Spleen (tissue), 11 donors: ENCODE measurements at regions not wholly inside any gene's neighbourhood (a gene's known extent, or its start where the extent isn't known, plus 50 kb on each side); places are given as distances from the start of the nearest gene placed in this dataset.

ENCODE experiments used
- DNase-seq: peaks from one replicate; pipeline ENCODE4 v3.0.0-alpha.2; 2020
- H3K27ac ChIP-seq, 8 donors: fragments of 200-600 bp; sonication (generic) in 7 of 8; 1 replicate in 4 of 8; 2 replicates in 4 of 8; pipeline versions ENCODE4 v1.5.0 to v1.8.0; 2016 to 2021; ENCODE audit warnings: inconsistent platforms in 4 of 8, mild to moderate bottlenecking in 4 of 8, moderate library complexity in 1 of 8
- H3K27me3 ChIP-seq, 7 donors: fragments of 200-600 bp; sonication (generic) in 6 of 7; replicated peaks in 1 of 7; 1 replicate in 4 of 7; 2 replicates in 3 of 7; pipeline versions ENCODE4 v1.5.0 to v1.8.0; 2016 to 2021; ENCODE audit warnings: inconsistent platforms in 3 of 7, mild to moderate bottlenecking in 1 of 7
- H3K36me3 ChIP-seq, 6 donors: fragments of 200-600 bp; sonication (generic) in 5 of 6; 1 replicate in 4 of 6; 2 replicates in 2 of 6; pipeline versions ENCODE4 v1.5.0 to v1.8.0; 2016 to 2021; ENCODE audit warnings: inconsistent platforms in 2 of 6
- H3K4me1 ChIP-seq, 6 donors: fragments of 200-600 bp; sonication (generic) in 5 of 6; 1 replicate in 3 of 6; 2 replicates in 3 of 6; pipeline versions ENCODE4 v1.5.0 to v1.8.0; 2016 to 2021; ENCODE audit warnings: inconsistent platforms in 3 of 6
- H3K4me3 ChIP-seq, 8 donors: fragments of 200-600 bp; sonication (generic) in 7 of 8; 1 replicate in 4 of 8; 2 replicates in 4 of 8; pipeline versions ENCODE4 v1.5.0 to v1.8.0; 2016 to 2021; ENCODE audit warnings: inconsistent platforms in 4 of 8, mild to moderate bottlenecking in 4 of 8, moderate library complexity in 2 of 8
- H3K9me3 ChIP-seq, 8 donors: fragments of 200-600 bp; sonication (generic) in 7 of 8; 1 replicate in 4 of 8; 2 replicates in 4 of 8; pipeline versions ENCODE4 v1.5.0 to v1.8.0; 2016 to 2021; ENCODE audit warnings: inconsistent platforms in 4 of 8
- CTCF ChIP-seq, 11 experiments: fragments of 200-600 bp in 7 of 11; fragments of 450-650 bp in 4 of 11; sonication (generic) in 4 of 11; IDR thresholded peaks in 8 of 11; conservative IDR thresholded peaks in 3 of 11; 1 replicate in 7 of 11; 2 replicates in 4 of 11; pipeline versions ENCODE4 v1.4.0 to v1.8.0; 2016 to 2021; ENCODE audit warnings: antibody characterized with exemption in 11 of 11, inconsistent platforms in 4 of 11, mild to moderate bottlenecking in 1 of 11
- POLR2A ChIP-seq, 3 donors: fragments of 450-650 bp; IDR thresholded peaks; one replicate each; pipeline ENCODE4 v1.5.1; 2017; ENCODE audit warnings: antibody characterized with exemption in 3 of 3, mild to moderate bottlenecking in 1 of 3
- POLR2AphosphoS5 ChIP-seq, 3 donors: sonication (generic); formaldehyde crosslinking; IDR thresholded peaks; one replicate each; pipeline ENCODE4 v1.5.1; 2017; ENCODE audit warnings: antibody characterized with exemption in 3 of 3
- WGBS, 5 donors: extraction: QIAGEN DNeasy Blood & Tissue Kit in 3 of 5; methylation state at CpG; one replicate each; pipeline versions ENCODE4 v1.1.5 to v1.1.7; 2013 to 2018; 5-methylcytosine and 5-hydroxymethylcytosine counted together
- intact Hi-C: fragments of 100-400 bp; cut with DNase I; formaldehyde crosslinking; loops from one replicate; pipeline ENCODE4 v1.15.0; 2023; ENCODE audit warnings: low total_unique reads
- donor health status: healthy with polysubstance abuse.
- donor health status: DM: no; HTN: no; CAD: no; lungs with moderate emphysema.
- donor health status: DM: no; HTN: no; CAD: no.
- donor health status: Bipolar disorder and iron deficiency.
- donor health status: healthy.
- donor health status: DM: no; HTN: no; CAD: no.
- donor health status: DM: yes; HTN: yes; CAD: no.

DNA sequence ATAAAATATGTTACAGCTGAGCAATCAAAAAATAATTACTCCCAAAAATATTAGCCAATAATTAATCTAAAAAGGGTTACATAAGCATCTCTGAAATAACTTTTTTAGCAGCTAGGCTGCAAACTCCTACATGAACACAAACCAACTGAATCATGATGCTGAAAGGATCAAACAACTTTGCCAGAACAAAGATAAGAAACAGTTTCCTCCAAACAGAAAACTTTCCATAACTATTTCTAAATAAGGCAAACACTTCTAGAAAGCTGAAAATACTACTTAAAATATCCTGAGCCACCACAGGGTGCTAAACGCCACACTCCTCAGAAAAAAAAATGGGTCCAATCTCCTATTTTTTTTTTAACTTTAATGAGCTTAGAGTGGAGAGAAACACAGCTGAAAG is 68.6 kb upstream of the ARHGAP32 start:
- intact Hi-C loops, result no loop called here
- Histone ChIP-seq H3K36me3 (no peaks in the 10 kb centered on the region), H3K27ac (no peak overlapping the region), H3K4me1 (peaks cover 0 to 9% (median 0%) of the 10 kb centered on the region in 6 donors), H3K27me3 (no peaks in the 10 kb centered on the region), H3K4me3 (no peak overlapping the region), H3K9me3 (no peaks in the 10 kb centered on the region)
- 41 to 58% (median 50%) methylated on average over 1 of the region's 1 CpG for WGBS, 5 donors
- TF ChIP-seq POLR2A (IDR thresholded peaks at IDR 0.05), result no peak
- no peak for TF ChIP-seq POLR2AphosphoS5 (IDR thresholded peaks at IDR 0.05)
- no peak for TF ChIP-seq CTCF (IDR thresholded peaks at IDR 0.05 in 8 of 11, conservative IDR thresholded peaks at IDR 0.05 in 3 of 11)
- DNase-seq, result no peak

DNA sequence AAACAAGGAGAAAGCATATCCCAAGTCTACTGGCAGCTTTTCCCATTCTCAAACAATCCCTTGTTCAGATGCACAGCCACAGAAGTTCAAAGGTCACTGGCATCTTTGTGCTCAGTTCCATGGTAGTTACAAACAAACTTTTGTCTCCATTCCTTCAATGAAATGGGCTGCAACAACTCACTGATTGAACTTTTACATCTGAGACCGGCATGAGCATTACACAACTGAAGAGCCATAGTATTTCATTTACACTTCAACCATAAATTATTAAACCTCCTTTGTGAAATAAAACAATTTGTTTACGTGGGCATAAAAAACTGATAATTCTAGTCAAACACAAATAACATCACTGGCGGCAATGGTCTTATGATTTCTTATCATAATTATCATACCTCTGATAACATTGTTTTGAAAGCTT is 67.8 kb upstream of the ARHGAP32 start:
- intact Hi-C loops, result no loop called here
- 88 to 95% (median 93%) methylated on average over 3 of the region's 3 CpGs for WGBS, 5 donors
- no peak overlapping the region for H3K4me3 ChIP-seq
- H3K27ac ChIP-seq, result no peak overlapping the region
- no peaks in the 10 kb centered on the region for H3K27me3 ChIP-seq
- DNase-seq, result no peak
- no peaks in the 10 kb centered on the region for H3K9me3 ChIP-seq
- no peaks in the 10 kb centered on the region for H3K36me3 ChIP-seq
- peaks cover 0 to 9% (median 0%) of the 10 kb centered on the region in 6 donors for H3K4me1 ChIP-seq
- TF ChIP-seq CTCF (IDR thresholded peaks at IDR 0.05 in 8 of 11, conservative IDR thresholded peaks at IDR 0.05 in 3 of 11), result no peak
- TF ChIP-seq POLR2A (IDR thresholded peaks at IDR 0.05), result no peak
- no peak for TF ChIP-seq POLR2AphosphoS5 (IDR thresholded peaks at IDR 0.05)

DNA sequence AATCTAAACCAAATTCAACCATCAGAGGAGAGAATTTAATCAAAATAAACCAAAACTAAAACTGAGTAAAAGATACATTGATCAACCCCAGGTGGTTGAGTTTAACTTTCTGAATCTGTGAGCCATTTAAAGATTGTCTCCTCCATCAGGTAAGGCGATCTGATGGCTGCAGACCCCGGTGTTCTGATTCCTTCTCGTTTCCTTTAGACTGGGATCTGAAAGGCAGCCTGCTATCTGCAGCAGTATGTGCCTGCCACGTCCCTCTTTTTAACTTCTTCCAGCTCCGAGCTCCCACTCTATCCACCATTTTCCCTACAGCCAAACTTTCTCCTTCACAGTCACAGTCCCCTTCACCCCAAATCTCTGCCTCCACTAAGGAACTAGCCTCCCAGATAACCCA is 66.1 kb upstream of the ARHGAP32 start:
- no peak overlapping the region for H3K27ac ChIP-seq
- no peak overlapping the region for H3K4me3 ChIP-seq
- no peaks in the 10 kb centered on the region for H3K27me3 ChIP-seq
- no peak for TF ChIP-seq POLR2A (IDR thresholded peaks at IDR 0.05)
- no peak for TF ChIP-seq POLR2AphosphoS5 (IDR thresholded peaks at IDR 0.05)
- no peak for TF ChIP-seq CTCF (IDR thresholded peaks at IDR 0.05 in 8 of 11, conservative IDR thresholded peaks at IDR 0.05 in 3 of 11)
- H3K9me3 ChIP-seq, result no peaks in the 10 kb centered on the region
- intact Hi-C loops, result no loop called here
- no peak for DNase-seq
- 68 to 77% (median 76%) methylated on average over 5 of the region's 5 CpGs for WGBS, 5 donors
- peaks cover 0 to 9% (median 0%) of the 10 kb centered on the region in 6 donors for H3K4me1 ChIP-seq
- no peaks in the 10 kb centered on the region for H3K36me3 ChIP-seq

DNA sequence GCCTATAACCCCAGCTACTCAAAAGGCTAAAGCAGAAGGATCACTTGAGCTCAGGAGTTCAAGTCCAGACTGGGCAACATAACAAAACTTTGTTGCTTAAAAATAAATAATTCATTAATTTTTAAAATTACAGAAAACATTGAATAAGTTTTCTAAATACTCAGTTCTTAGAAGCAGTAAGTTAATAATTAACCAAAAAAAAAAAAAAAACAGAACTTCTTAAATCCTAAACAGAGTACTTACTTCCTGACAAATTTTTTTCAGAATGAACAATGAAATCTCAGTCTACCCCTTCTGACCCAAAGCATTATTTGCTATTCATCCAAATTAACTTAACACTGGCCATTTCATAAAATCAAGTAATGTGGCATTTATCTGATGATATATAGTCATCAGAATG is 65.4 kb upstream of the ARHGAP32 start:
- TF ChIP-seq POLR2A (IDR thresholded peaks at IDR 0.05), result no peak
- no peak for TF ChIP-seq CTCF (IDR thresholded peaks at IDR 0.05 in 8 of 11, conservative IDR thresholded peaks at IDR 0.05 in 3 of 11)
- TF ChIP-seq POLR2AphosphoS5 (IDR thresholded peaks at IDR 0.05), result no peak
- H3K27me3 ChIP-seq, result no peaks in the 10 kb centered on the region
- H3K9me3 ChIP-seq, result no peaks in the 10 kb centered on the region
- no peaks in the 10 kb centered on the region for H3K36me3 ChIP-seq
- no peak for DNase-seq
- intact Hi-C loops, result no loop called here
- no peak overlapping the region for H3K4me3 ChIP-seq
- no peak overlapping the region for H3K27ac ChIP-seq
- peaks cover 0 to 9% (median 0%) of the 10 kb centered on the region in 6 donors for H3K4me1 ChIP-seq
